ENCODE measurements at regions not wholly inside any gene's neighbourhood (a gene's known extent, or its start where the extent isn't known, plus 50 kb on each side); places are given as distances from the start of the nearest gene placed in this dataset.

- Histone ChIP-seq H3K4me1 (ENCODE audit: control insufficient read depth, insufficient read depth, low read length) (no peaks in the 10 kb centered on the region), H3K36me3 (ENCODE audit: control insufficient read depth, insufficient read depth, low read length) (no peaks in the 10 kb centered on the region), H3K4me3 (ENCODE audit: low read length) (no peak overlapping the region), H3K9me3 (ENCODE audit: control insufficient read depth, insufficient read depth, low read length) (no peaks in the 10 kb centered on the region), H3K27me3 (ENCODE audit: control insufficient read depth, insufficient read depth, low read length) (no peaks in the 10 kb centered on the region), H3K27ac (ENCODE audit: low read length) (no peak overlapping the region)
- DNase-seq (ENCODE audit: low read depth, low spot score): no peak
- no CpG with 5 or more reads among the region's 3 CpGs for WGBS (ENCODE audit: insufficient coverage, insufficient read length)
Observed at GRCh38 chr10:36882781-36883180, 242.6 kb upstream of the ANKRD30A start.

DNA sequence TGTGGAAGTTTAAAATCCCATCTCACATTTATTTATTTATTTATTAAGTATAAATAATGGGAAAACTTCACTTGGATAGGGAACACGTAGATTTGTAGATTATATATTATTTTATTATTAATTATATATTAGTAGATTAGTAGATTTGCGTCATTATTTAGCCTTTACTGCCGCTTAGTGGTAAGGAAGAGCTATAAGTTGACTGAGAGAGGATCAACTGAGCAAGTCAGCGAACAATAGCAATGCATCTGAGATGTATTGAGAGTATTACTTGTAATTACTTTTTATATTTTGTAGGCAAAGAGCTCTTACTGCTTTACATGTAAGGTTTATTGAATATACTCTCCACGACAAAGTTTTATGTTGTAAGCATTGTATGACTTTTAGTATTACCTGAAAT lies 244.5 kb upstream of the ANKRD30A start:
- Histone ChIP-seq H3K36me3 (ENCODE audit: control insufficient read depth, insufficient read depth, low read length) (no peaks in the 10 kb centered on the region), H3K27me3 (ENCODE audit: control insufficient read depth, insufficient read depth, low read length) (no peaks in the 10 kb centered on the region), H3K4me3 (ENCODE audit: low read length) (no peak overlapping the region), H3K4me1 (ENCODE audit: control insufficient read depth, insufficient read depth, low read length) (no peaks in the 10 kb centered on the region), H3K27ac (ENCODE audit: low read length) (no peak overlapping the region), H3K9me3 (ENCODE audit: control insufficient read depth, insufficient read depth, low read length) (no peaks in the 10 kb centered on the region)
- DNase-seq (ENCODE audit: low read depth, low spot score): no peak
- WGBS (ENCODE audit: insufficient coverage, insufficient read length): no CpG with 5 or more reads among the region's 5 CpGs

DNA sequence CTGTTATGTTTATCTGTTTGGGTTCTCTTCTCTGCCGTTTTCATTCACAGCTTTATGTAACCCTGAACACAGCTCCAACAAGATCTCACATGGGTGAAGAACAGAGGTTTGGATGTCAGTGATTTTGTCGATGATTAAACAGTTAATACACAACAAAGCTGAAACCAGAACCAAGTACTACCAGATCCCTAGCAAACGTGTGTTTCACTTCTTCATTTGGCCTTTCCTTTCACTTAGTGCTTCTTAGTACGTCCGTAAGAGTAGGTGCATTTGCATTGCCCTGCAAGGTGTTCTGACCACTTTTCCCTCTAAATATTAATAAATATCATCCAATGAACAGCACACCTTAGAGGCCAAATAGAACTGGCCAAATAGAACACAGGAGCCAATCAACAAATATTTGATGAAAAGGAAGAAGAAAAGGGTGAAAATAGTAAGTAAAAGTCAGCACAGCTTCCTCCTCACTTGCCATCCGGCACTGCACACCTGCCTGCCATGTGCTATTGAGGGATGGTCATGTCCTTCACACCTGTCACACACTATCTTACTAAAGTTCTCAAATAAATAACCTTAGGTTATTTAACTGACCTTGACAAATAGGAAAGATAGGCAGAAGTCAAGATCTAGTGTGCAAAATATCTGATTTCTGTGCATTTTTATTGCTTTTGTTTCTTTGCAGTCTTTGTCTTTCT lies 252.6 kb upstream of the ANKRD30A start:
- Histone ChIP-seq H3K27ac (ENCODE audit: low read length) (no peak overlapping the region), H3K27me3 (ENCODE audit: control insufficient read depth, insufficient read depth, low read length) (no peaks in the 10 kb centered on the region), H3K9me3 (ENCODE audit: control insufficient read depth, insufficient read depth, low read length) (no peaks in the 10 kb centered on the region), H3K36me3 (ENCODE audit: control insufficient read depth, insufficient read depth, low read length) (no peaks in the 10 kb centered on the region), H3K4me1 (ENCODE audit: control insufficient read depth, insufficient read depth, low read length) (no peaks in the 10 kb centered on the region), H3K4me3 (ENCODE audit: low read length) (no peak overlapping the region)
- WGBS (ENCODE audit: insufficient coverage, insufficient read length): no CpG with 5 or more reads among the region's 6 CpGs
- no peak for DNase-seq (ENCODE audit: low read depth, low spot score)

GRCh38 chr10:36840788-36841187 lies 284.6 kb upstream of the ANKRD30A start:
- H3K9me3 ChIP-seq (ENCODE audit: control insufficient read depth, insufficient read depth, low read length): peaks cover 3% of the 10 kb centered on the region
- H3K4me3 ChIP-seq (ENCODE audit: low read length): no peak overlapping the region
- no peak overlapping the region for H3K27ac ChIP-seq (ENCODE audit: low read length)
- no CpG with 5 or more reads among the region's 4 CpGs for WGBS (ENCODE audit: insufficient coverage, insufficient read length)
- H3K4me1 ChIP-seq (ENCODE audit: control insufficient read depth, insufficient read depth, low read length): no peaks in the 10 kb centered on the region
- H3K27me3 ChIP-seq (ENCODE audit: control insufficient read depth, insufficient read depth, low read length): no peaks in the 10 kb centered on the region
- H3K36me3 ChIP-seq (ENCODE audit: control insufficient read depth, insufficient read depth, low read length): no peaks in the 10 kb centered on the region
- DNase-seq (ENCODE audit: low read depth, low spot score): no peak

GRCh38 chr10:36837416-36837815 lies 288.0 kb upstream of the ANKRD30A start:
- DNase-seq (ENCODE audit: low read depth, low spot score): no peak
- Histone ChIP-seq H3K9me3 (ENCODE audit: control insufficient read depth, insufficient read depth, low read length) (peaks cover 3% of the 10 kb centered on the region), H3K4me3 (ENCODE audit: low read length) (no peak overlapping the region), H3K27me3 (ENCODE audit: control insufficient read depth, insufficient read depth, low read length) (no peaks in the 10 kb centered on the region), H3K27ac (ENCODE audit: low read length) (no peak overlapping the region), H3K4me1 (ENCODE audit: control insufficient read depth, insufficient read depth, low read length) (no peaks in the 10 kb centered on the region), H3K36me3 (ENCODE audit: control insufficient read depth, insufficient read depth, low read length) (no peaks in the 10 kb centered on the region)

GRCh38 chr10:36819781-36820180 lies 305.6 kb upstream of the ANKRD30A start:
- Histone ChIP-seq H3K27me3 (ENCODE audit: control insufficient read depth, insufficient read depth, low read length) (no peaks in the 10 kb centered on the region), H3K27ac (ENCODE audit: low read length) (no peak overlapping the region), H3K9me3 (ENCODE audit: control insufficient read depth, insufficient read depth, low read length) (no peaks in the 10 kb centered on the region; the same call in 1 of the 2 replicates), H3K4me3 (ENCODE audit: low read length) (no peak overlapping the region), H3K36me3 (ENCODE audit: control insufficient read depth, insufficient read depth, low read length) (no peaks in the 10 kb centered on the region; the same call in 1 of the 2 replicates), H3K4me1 (ENCODE audit: control insufficient read depth, insufficient read depth, low read length) (no peaks in the 10 kb centered on the region)
- no peak for DNase-seq (ENCODE audit: low read depth, low spot score)
- WGBS (ENCODE audit: insufficient coverage, insufficient read length): no CpG with 5 or more reads among the region's 20 CpGs

DNA sequence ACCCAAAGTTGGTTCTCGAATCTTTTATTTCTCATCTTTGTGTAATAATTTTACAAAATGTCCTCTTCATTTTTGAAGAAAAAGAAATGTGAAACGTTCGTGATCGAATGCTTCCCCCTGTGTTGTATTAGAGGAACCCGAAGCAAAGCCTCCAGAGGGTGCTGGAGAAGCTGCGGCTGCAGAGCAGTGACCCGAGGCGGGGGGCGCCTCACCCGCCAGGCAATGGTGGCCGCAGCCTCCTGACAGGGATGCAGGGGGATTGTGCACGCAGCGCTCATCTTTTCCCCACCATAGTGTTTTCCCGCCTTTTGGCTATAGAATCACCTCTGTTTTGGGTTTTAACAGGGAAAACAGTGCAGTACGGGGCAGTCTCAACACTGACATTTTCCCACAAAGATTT lies 307.5 kb upstream of the ANKRD30A start:
- no CpG with 5 or more reads among the region's 15 CpGs for WGBS (ENCODE audit: insufficient coverage, insufficient read length)
- no peaks in the 10 kb centered on the region; the same call in 1 of the 2 replicates for H3K36me3 ChIP-seq (ENCODE audit: control insufficient read depth, insufficient read depth, low read length)
- H3K9me3 ChIP-seq (ENCODE audit: control insufficient read depth, insufficient read depth, low read length): no peaks in the 10 kb centered on the region; the same call in 1 of the 2 replicates
- H3K4me3 ChIP-seq (ENCODE audit: low read length): no peak overlapping the region
- DNase-seq (ENCODE audit: low read depth, low spot score): no peak
- no peaks in the 10 kb centered on the region for H3K27me3 ChIP-seq (ENCODE audit: control insufficient read depth, insufficient read depth, low read length)
- no peak overlapping the region for H3K27ac ChIP-seq (ENCODE audit: low read length)
- no peaks in the 10 kb centered on the region for H3K4me1 ChIP-seq (ENCODE audit: control insufficient read depth, insufficient read depth, low read length)

DNA sequence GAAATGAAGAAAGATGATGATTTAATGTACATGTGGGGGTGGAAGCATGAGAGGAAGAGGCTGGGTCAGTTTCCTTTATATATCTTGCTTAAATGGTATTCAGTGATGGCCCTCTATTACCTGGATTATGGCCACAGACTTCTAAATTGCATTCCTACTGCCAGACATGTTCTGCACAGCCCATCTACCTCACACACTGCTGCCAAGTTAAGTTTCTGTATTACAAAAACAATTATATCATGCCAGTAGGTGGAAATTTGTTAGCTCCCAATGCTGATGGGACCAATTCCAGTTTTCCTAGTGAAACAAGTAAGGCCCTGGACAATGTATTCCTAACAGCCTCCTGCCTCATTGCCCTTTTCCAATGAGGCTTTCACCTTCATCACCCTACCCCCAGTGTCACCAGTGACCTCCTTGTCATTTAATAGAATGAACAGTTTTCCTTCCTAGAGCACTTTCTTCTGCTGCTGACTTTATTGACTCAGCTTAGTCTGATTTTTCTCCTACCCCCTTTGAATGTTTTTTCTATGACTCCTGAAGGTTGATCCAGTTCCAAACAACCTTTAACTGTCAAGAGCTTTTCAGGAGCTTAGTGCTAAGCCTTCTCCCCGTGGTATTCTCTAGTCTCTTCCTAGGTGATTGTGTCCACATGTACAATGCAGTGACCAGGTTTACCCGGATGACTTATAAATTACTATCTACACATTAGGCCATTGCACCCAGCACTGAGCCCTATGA lies 316.6 kb upstream of the ANKRD30A start:
- Histone ChIP-seq H3K9me3 (ENCODE audit: control insufficient read depth, insufficient read depth, low read length) (no peaks in the 10 kb centered on the region), H3K27ac (ENCODE audit: low read length) (no peak overlapping the region), H3K36me3 (ENCODE audit: control insufficient read depth, insufficient read depth, low read length) (no peaks in the 10 kb centered on the region), H3K27me3 (ENCODE audit: control insufficient read depth, insufficient read depth, low read length) (no peaks in the 10 kb centered on the region), H3K4me1 (ENCODE audit: control insufficient read depth, insufficient read depth, low read length) (no peaks in the 10 kb centered on the region), H3K4me3 (ENCODE audit: low read length) (no peak overlapping the region)
- no CpG with 5 or more reads among the region's 2 CpGs for WGBS (ENCODE audit: insufficient coverage, insufficient read length)
- DNase-seq (ENCODE audit: low read depth, low spot score): no peak

GRCh38 chr10:36803229-36803628 lies 322.2 kb upstream of the ANKRD30A start:
- no peak for DNase-seq (ENCODE audit: low read depth, low spot score)
- no peak overlapping the region for H3K4me3 ChIP-seq (ENCODE audit: low read length)
- H3K36me3 ChIP-seq (ENCODE audit: control insufficient read depth, insufficient read depth, low read length): no peaks in the 10 kb centered on the region
- no peaks in the 10 kb centered on the region for H3K27me3 ChIP-seq (ENCODE audit: control insufficient read depth, insufficient read depth, low read length)
- H3K4me1 ChIP-seq (ENCODE audit: control insufficient read depth, insufficient read depth, low read length): no peaks in the 10 kb centered on the region
- no peak overlapping the region for H3K27ac ChIP-seq (ENCODE audit: low read length)
- WGBS (ENCODE audit: insufficient coverage, insufficient read length): no CpG with 5 or more reads among the region's 6 CpGs
- no peaks in the 10 kb centered on the region for H3K9me3 ChIP-seq (ENCODE audit: control insufficient read depth, insufficient read depth, low read length)

GRCh38 chr10:36802490-36803153 lies 322.8 kb upstream of the ANKRD30A start:
- WGBS (ENCODE audit: insufficient coverage, insufficient read length): no CpG with 5 or more reads among the region's 13 CpGs
- no peaks in the 10 kb centered on the region for H3K4me1 ChIP-seq (ENCODE audit: control insufficient read depth, insufficient read depth, low read length)
- H3K36me3 ChIP-seq (ENCODE audit: control insufficient read depth, insufficient read depth, low read length): no peaks in the 10 kb centered on the region
- no peak overlapping the region for H3K4me3 ChIP-seq (ENCODE audit: low read length)
- no peak for DNase-seq (ENCODE audit: low read depth, low spot score)
- H3K27ac ChIP-seq (ENCODE audit: low read length): no peak overlapping the region
- H3K9me3 ChIP-seq (ENCODE audit: control insufficient read depth, insufficient read depth, low read length): no peaks in the 10 kb centered on the region; the same call in 1 of the 2 replicates
- no peaks in the 10 kb centered on the region for H3K27me3 ChIP-seq (ENCODE audit: control insufficient read depth, insufficient read depth, low read length)

Data from iPS DF 6.9 (cell line).